LNCaP clone FGC (cell line): ENCODE measurements at regions not wholly inside any gene's neighbourhood (a gene's known extent, or its start where the extent isn't known, plus 50 kb on each side); places are given as distances from the start of the nearest gene placed in this dataset.

Source experiments
- DNase-seq: peaks from one replicate; pipeline ENCODE4 v3.0.0-alpha.2; 2011; ENCODE audit warnings: low read depth
- H3K4me3 ChIP-seq: 2 replicates; pipeline ENCODE4 v1.5.1; 2011; ENCODE audit warnings: mild to moderate bottlenecking, low read depth, low read length, control low read depth
- TF ChIP-seq, protein P1 (sequence below): IDR thresholded peaks from 2 replicates; pipeline ENCODE4 v1.5.1; 2012; ENCODE audit warnings: mild to moderate bottlenecking; ENCODE audit not compliant: control insufficient read depth, insufficient read depth; ENCODE audit errors: extremely low read depth

DNA sequence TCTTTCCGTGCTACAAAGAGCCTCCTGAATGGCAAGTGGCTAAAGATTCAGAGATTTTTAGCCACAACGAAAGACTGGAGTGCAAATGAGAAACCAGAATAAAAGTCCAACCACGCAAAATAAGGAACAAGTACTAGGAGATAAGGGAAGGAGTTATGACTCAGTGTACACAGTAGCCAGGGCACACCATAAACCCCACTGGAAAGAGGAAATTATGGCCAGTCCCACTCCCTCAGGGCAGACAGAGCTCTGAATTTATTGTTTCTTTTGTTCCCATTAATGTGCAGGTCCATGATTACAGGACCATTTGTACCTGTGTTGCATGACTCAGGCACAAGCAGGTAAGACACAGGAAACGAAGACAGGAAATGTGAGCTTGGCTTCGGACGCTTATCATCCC is 150.3 kb upstream of the PREP start:
- no peak overlapping the region for H3K4me3 ChIP-seq
- TF ChIP-seq, protein P1, sequence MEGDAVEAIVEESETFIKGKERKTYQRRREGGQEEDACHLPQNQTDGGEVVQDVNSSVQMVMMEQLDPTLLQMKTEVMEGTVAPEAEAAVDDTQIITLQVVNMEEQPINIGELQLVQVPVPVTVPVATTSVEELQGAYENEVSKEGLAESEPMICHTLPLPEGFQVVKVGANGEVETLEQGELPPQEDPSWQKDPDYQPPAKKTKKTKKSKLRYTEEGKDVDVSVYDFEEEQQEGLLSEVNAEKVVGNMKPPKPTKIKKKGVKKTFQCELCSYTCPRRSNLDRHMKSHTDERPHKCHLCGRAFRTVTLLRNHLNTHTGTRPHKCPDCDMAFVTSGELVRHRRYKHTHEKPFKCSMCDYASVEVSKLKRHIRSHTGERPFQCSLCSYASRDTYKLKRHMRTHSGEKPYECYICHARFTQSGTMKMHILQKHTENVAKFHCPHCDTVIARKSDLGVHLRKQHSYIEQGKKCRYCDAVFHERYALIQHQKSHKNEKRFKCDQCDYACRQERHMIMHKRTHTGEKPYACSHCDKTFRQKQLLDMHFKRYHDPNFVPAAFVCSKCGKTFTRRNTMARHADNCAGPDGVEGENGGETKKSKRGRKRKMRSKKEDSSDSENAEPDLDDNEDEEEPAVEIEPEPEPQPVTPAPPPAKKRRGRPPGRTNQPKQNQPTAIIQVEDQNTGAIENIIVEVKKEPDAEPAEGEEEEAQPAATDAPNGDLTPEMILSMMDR = no peak
- peak; percentile 37 for DNase-seq

DNA sequence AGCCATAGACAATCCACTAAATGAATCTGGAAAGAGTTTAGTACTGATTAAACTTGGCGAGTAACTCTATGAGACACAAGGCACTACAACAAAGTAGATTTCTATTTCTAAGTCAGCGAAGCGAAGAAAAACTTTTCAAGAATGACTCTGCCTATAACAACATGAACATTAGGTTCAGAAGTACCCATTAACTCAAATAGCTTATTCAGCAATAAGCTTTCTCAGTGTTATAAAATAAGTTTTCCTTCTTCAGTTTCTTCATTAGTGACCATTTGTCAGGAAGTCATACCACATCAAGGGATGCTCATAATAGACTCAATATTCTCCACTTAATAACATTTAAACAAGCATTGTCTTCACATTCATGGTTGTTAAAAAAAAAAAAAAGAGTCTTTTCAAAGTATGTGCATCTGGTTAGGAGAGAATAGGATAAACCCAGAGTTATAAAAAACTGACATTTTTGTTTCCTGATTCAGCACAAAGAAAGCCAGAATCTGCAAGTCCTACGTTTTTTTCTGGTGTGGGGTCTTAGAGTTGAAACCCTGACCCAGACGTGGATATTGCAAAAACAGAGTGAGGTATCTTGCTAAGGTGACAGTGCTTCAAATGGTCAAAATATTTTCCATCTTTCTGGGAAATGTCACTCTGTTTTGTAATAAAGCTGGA is 148.2 kb upstream of the PREP start:
- TF ChIP-seq, protein P1 = no peak
- H3K4me3 ChIP-seq = no peak overlapping the region
- no peak for DNase-seq

DNA sequence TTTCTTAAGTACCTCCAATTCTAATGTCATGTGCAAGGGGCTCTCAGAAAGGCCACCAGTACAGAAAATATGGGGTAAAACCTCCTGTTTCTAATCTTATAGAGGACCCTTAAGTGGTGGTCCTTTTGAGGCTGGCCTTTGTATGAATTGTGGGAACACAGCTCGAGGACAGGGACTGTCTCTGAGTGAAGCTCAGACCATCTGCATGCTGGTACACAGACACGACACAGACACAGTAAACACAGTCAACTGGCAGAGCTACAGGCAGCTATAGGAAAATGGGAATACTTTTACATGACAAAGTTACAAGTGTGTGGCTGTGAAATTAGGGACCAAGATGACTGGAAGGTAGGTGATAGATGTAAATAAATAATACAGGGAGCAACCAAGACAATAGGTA is 143.9 kb upstream of the PREP start:
- no peak for DNase-seq
- no peak overlapping the region for H3K4me3 ChIP-seq
- TF ChIP-seq, protein P1 = no peak

DNA sequence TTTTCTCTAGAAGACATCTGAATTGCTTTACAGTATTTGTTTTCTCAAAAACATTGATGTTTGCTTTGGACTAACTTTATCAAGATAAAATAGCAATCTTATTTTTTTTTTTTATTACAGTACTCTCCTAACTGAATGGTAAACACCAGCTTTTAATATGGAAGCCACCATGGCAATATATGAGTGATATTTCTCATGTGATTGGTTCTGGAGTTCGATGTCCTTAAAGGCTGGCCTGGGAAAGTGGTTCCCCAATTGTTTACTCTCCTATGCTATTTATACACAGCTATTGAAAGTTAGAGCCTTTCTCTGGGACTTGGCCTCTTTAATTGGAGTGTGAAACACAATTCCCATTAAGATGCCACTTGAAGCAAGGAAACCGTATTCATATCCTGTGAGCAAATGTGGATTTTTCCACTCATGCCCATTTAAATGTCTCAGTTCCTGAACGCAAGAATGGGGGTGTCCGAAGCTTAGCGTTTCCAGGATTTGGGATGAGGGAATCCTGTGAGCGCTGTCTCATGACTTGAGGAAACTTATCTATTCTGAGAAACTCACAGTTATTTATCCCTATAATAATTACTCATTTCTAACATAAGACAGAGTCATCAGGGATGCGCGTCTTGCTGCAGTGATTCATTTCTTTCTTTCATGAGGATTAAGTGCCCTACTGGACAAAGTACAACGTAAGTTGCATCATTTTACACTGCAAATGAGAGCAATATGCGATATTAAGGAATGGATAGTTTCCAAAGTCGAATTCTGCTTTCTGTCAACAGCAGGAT is 143.3 kb upstream of the PREP start:
- DNase-seq = peak; percentile 78
- TF ChIP-seq, protein P1 = no peak
- no peak overlapping the region for H3K4me3 ChIP-seq

DNA sequence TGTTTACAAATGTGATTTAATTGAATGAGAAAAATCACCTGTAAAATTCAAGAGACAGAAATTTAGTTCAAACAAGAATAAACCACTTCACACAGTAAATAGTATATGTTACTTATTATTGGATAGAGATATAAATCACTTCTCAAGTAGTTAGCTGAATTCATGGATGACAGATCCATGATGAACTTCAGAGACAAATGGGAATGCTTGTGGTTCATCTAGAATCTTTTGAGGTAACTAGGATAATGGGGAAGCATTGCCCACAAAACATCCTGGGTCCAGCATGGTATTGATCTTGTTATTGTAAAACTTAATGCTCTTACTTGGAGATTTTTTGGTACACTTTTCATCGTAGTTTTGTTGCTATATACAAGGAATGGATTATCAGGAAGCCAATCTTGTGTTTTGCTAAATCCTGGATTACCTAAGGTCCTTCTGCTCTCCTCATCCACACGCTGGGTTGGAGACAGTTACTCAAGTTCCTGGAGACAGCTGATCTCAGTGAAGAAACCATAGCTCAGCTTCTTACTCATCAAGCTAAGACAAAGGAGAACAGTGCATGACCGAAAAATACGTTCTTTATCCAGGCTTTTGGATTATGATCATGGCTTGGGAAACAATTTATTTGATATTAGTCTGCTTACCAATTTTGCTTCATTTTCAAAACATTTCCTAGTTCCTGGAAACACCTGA is 142.5 kb upstream of the PREP start:
- DNase-seq = no peak
- TF ChIP-seq, protein P1 = no peak
- no peak overlapping the region for H3K4me3 ChIP-seq

DNA sequence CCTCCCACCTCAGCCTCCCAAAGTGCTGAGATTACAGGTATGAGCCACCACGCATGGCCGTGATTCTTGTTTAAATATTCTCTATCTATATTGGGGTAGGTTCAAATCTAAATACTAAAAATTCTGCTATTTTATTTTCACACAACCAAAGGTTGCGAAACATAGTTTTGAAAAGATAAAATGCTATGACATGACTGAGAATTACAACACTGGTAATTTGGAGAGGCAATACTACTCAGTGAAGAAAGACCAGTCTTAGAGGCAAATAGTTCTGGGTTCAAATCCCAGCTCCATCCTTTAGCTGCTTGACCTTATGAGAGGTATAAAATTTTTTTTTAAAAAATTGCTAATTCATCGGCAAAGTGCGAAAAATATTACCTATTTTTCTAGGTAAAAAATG is 137.0 kb upstream of the PREP start:
- no peak overlapping the region for H3K4me3 ChIP-seq
- no peak for DNase-seq
- TF ChIP-seq, protein P1 = no peak
